Panc1 (cell line): ENCODE measurements at regions not wholly inside any gene's neighbourhood (a gene's known extent, or its start where the extent isn't known, plus 50 kb on each side); places are given as distances from the start of the nearest gene placed in this dataset.

Experiments used
- ATAC-seq: fragments of 200-7000 bp; cut with Tn5 transposase; 2 replicates; pipeline ENCODE4 v1.9.1; 2020; ENCODE audit warnings: mild to moderate bottlenecking, moderate library complexity
- BruUV-seq: library from RNA; stranded (reverse); fragments of 400-500 nt; replicated peaks from 2 replicates; lab custom pipeline; 2021; lab: Mats Ljungman, UMichigan
- CTCF ChIA-PET: fragments of 300-600 bp; sonication (Branson Sonifier 250); formaldehyde crosslinking; loops from one replicate; lab custom pipeline; 2022; ENCODE audit warnings: antibody characterized with exemption; lab: Charles Lee
- POLR2A ChIA-PET: fragments of 300-600 bp; sonication (Branson Sonifier 250); formaldehyde crosslinking; loops from one replicate; lab custom pipeline; 2022; ENCODE audit warnings: antibody characterized with exemption; lab: Charles Lee
- DNase-seq: peaks from one replicate; pipeline ENCODE4 v3.0.0-alpha.2; 2010; ENCODE audit warnings: low read depth, low spot score
- H3K27ac ChIP-seq: 2 replicates; pipeline ENCODE4 v1.5.1; 2011; ENCODE audit warnings: mild to moderate bottlenecking, low read length, inconsistent platforms
- H3K27me3 ChIP-seq: fragments of 200-500 bp; sonication (Bioruptor generic); 2 replicates; pipeline ENCODE4 v1.6.0; 2014; ENCODE audit warnings: low read length, inconsistent platforms; ENCODE audit not compliant: control insufficient read depth, insufficient read depth
- H3K36me3 ChIP-seq: fragments of 200-500 bp; sonication (Bioruptor generic); 2 replicates; pipeline ENCODE4 v1.5.1; 2014; ENCODE audit warnings: inconsistent platforms, mild to moderate bottlenecking, low read length, moderate library complexity; ENCODE audit not compliant: control insufficient read depth, insufficient read depth
- H3K4me1 ChIP-seq: 2 replicates; pipeline ENCODE4 v1.5.1; 2011; ENCODE audit warnings: inconsistent platforms, mild to moderate bottlenecking, low read length, moderate library complexity; ENCODE audit not compliant: control insufficient read depth, insufficient read depth
- H3K4me3 ChIP-seq, 2 experiments: 2 replicates each; pipeline ENCODE4 v1.5.1; 2011 to 2012; ENCODE audit warnings: low read depth in 2 of 2, low read length in 2 of 2, mild to moderate bottlenecking in 2 of 2, inconsistent platforms in 1 of 2, moderate library complexity in 1 of 2
- H3K9me3 ChIP-seq: fragments of 200-500 bp; sonication (Bioruptor generic); 2 replicates; pipeline ENCODE4 v1.5.1; 2014; ENCODE audit warnings: low read depth, mild to moderate bottlenecking, inconsistent platforms, low read length, moderate library complexity; ENCODE audit not compliant: control insufficient read depth, insufficient read depth
- CTCF ChIP-seq: fragments of 450-650 bp; IDR thresholded peaks from 2 replicates; pipeline ENCODE4 v1.5.1; 2017; ENCODE audit warnings: mild to moderate bottlenecking
- POLR2AphosphoS5 ChIP-seq: IDR thresholded peaks from 2 replicates; pipeline ENCODE4 v1.6.1; 2012; ENCODE audit warnings: mild to moderate bottlenecking, low read depth, low read length, moderate library complexity
- REST ChIP-seq, 2 experiments: IDR thresholded peaks; 2 replicates each; pipeline ENCODE4 v1.6.1; 2011 to 2012; ENCODE audit warnings: low read depth in 2 of 2, control low read depth in 1 of 2, low read length in 1 of 2, mild to moderate bottlenecking in 1 of 2, moderate library complexity in 1 of 2; ENCODE audit not compliant: insufficient read depth in 1 of 2
- SIN3A ChIP-seq: IDR thresholded peaks from 2 replicates; pipeline ENCODE4 v1.6.1; 2012; ENCODE audit warnings: low read depth, mild to moderate bottlenecking, low read length, moderate library complexity, borderline replicate concordance; ENCODE audit not compliant: insufficient read depth
- TCF7L2 ChIP-seq: IDR thresholded peaks from 2 replicates; pipeline ENCODE4 v1.6.1; 2011; ENCODE audit warnings: mild to moderate bottlenecking, low read depth, low read length, inconsistent platforms
- in situ Hi-C: cut with HindIII; loops from 2 replicates; pipeline ENCODE4 v1.10.0; 2016; ENCODE audit warnings: low sequenced_read_pairs, low pct_unique_long_range_greater_than_20kb
- intact Hi-C: fragments of 100-400 bp; cut with micrococcal nuclease; formaldehyde crosslinking; loops from one replicate; pipeline ENCODE4 v1.10.0; 2022; ENCODE audit not compliant: unreplicated experiment

GRCh38 chr5:114898602-114899001, 271.1 kb downstream of the TRIM36 start:
- DNase-seq (no peak), ATAC-seq (no peak)
- H3K27me3 ChIP-seq = no peaks in the 10 kb centered on the region
- ChIA-PET POLR2A (no interaction called here), CTCF (no interaction called here)
- no TSS peak for BruUV-seq
- TF ChIP-seq POLR2AphosphoS5 (no peak), CTCF (no peak), REST (IDR thresholded peaks at IDR 0.05; ENCODE audit: insufficient read depth in 1 of 2, low read depth in 2 of 2, low read length in 1 of 2) (no peak), TCF7L2 (no peak), SIN3A (no peak)
- in situ Hi-C loops (no loop called here), intact Hi-C loops (no loop called here)
- H3K27ac ChIP-seq = no peak overlapping the region
- H3K4me1 ChIP-seq = no peaks in the 10 kb centered on the region
- no peak overlapping the region for H3K4me3 ChIP-seq
- no peaks in the 10 kb centered on the region for H3K9me3 ChIP-seq
- no peaks in the 10 kb centered on the region for H3K36me3 ChIP-seq

- no peak for TF ChIP-seq CTCF
- no peak for TF ChIP-seq REST (IDR thresholded peaks at IDR 0.05; ENCODE audit: insufficient read depth in 1 of 2, low read depth in 2 of 2, low read length in 1 of 2)
- TF ChIP-seq SIN3A = no peak
- TF ChIP-seq POLR2AphosphoS5 = no peak
- no peak for TF ChIP-seq TCF7L2
- Histone ChIP-seq H3K9me3 (no peaks in the 10 kb centered on the region), H3K27ac (no peak overlapping the region), H3K4me1 (no peaks in the 10 kb centered on the region), H3K27me3 (no peaks in the 10 kb centered on the region), H3K36me3 (no peaks in the 10 kb centered on the region), H3K4me3 (no peak overlapping the region)
- CTCF ChIA-PET = no interaction called here
- intact Hi-C loops (no loop called here), in situ Hi-C loops (no loop called here)
- POLR2A ChIA-PET = no interaction called here
- no TSS peak for BruUV-seq
- ATAC-seq (no peak), DNase-seq (no peak)
Measured at GRCh38 chr5:114883675-114884074, 286.0 kb downstream of the TRIM36 start.
